Fibroblast of lung (primary cell): ENCODE measurements at regions not wholly inside any gene's neighbourhood (a gene's known extent, or its start where the extent isn't known, plus 50 kb on each side); places are given as distances from the start of the nearest gene placed in this dataset.

Experiments used
- DNase-seq, 2 donors: peaks; one replicate each; pipeline versions ENCODE4 v3.0.0 to v3.0.0-alpha.2; 2010; ENCODE audit warnings: low read depth in 2 of 2
- H2AFZ ChIP-seq: 2 replicates; pipeline ENCODE4 v1.5.1; 2012; ENCODE audit warnings: low read length, control low read depth, inconsistent platforms
- H3K27ac ChIP-seq: 2 replicates; pipeline ENCODE4 v1.5.1; 2011; ENCODE audit warnings: low read length, control low read depth; ENCODE audit not compliant: insufficient read depth
- H3K27me3 ChIP-seq: 2 replicates; pipeline ENCODE4 v1.5.1; 2011; ENCODE audit warnings: mild to moderate bottlenecking, low read length; ENCODE audit not compliant: control insufficient read depth, insufficient read depth
- H3K36me3 ChIP-seq: 2 replicates; pipeline ENCODE4 v1.5.1; 2011; ENCODE audit warnings: low read length; ENCODE audit not compliant: control insufficient read depth, insufficient read depth
- H3K4me1 ChIP-seq: 2 replicates; pipeline ENCODE4 v1.5.1; 2011; ENCODE audit warnings: low read length; ENCODE audit not compliant: control insufficient read depth, insufficient read depth; ENCODE audit errors: extremely low read depth
- H3K4me2 ChIP-seq: 2 replicates; pipeline ENCODE4 v1.5.1; 2011; ENCODE audit warnings: low read length, control low read depth; ENCODE audit not compliant: insufficient read depth; ENCODE audit errors: extremely low read depth
- H3K4me3 ChIP-seq, 4 experiments: fragments of 200-600 bp in 1 of 4; sonication (generic) in 1 of 4; replicated peaks in 1 of 4; 2 replicates each; pipeline ENCODE4 v1.5.1; 2011 to 2016; ENCODE audit warnings: low read length in 4 of 4, low read depth in 3 of 4, mild to moderate bottlenecking in 3 of 4, control low read depth in 2 of 4, inconsistent platforms in 1 of 4, mixed read lengths in 1 of 4; ENCODE audit not compliant: insufficient read depth in 1 of 4; ENCODE audit errors: control extremely low read depth in 1 of 4
- H3K79me2 ChIP-seq: 2 replicates; pipeline ENCODE4 v1.5.1; 2012; ENCODE audit warnings: mild to moderate bottlenecking, low read length, inconsistent platforms; ENCODE audit not compliant: control insufficient read depth, insufficient read depth
- H3K9ac ChIP-seq: 2 replicates; pipeline ENCODE4 v1.5.1; 2011; ENCODE audit warnings: mild to moderate bottlenecking, low read length, control low read depth; ENCODE audit not compliant: insufficient read depth
- H3K9me3 ChIP-seq: 2 replicates; pipeline ENCODE4 v1.5.1; 2012; ENCODE audit warnings: low read depth, low read length; ENCODE audit not compliant: control insufficient read depth, insufficient read depth
- H4K20me1 ChIP-seq: 2 replicates; pipeline ENCODE4 v1.5.1; 2011; ENCODE audit warnings: low read length; ENCODE audit not compliant: control insufficient read depth, insufficient read depth; ENCODE audit errors: extremely low read depth
- CTCF ChIP-seq, 2 donors: IDR thresholded peaks in 1 of 2; conservative IDR thresholded peaks in 1 of 2; 1 replicate in 1 of 2; 2 replicates in 1 of 2; pipeline ENCODE4 v1.5.1; 2011 to 2012; ENCODE audit warnings: low read length in 2 of 2, control low read depth in 1 of 2, inconsistent platforms in 1 of 2, low read depth in 1 of 2, mild to moderate bottlenecking in 1 of 2
- EZH2 ChIP-seq: IDR thresholded peaks from 2 replicates; pipeline ENCODE4 v1.5.1; 2012; ENCODE audit warnings: low read length, control low read depth, mild to moderate bottlenecking; ENCODE audit errors: missing control alignments

- Histone ChIP-seq H3K27me3 (no peaks in the 10 kb centered on the region), H3K4me2 (no peak overlapping the region), H4K20me1 (no peaks in the 10 kb centered on the region), H2AFZ (no peak overlapping the region), H3K79me2 (no peaks in the 10 kb centered on the region), H3K9ac (no peak overlapping the region), H3K4me1 (no peaks in the 10 kb centered on the region), H3K27ac (no peak overlapping the region), H3K36me3 (no peaks in the 10 kb centered on the region), H3K9me3 (no peaks in the 10 kb centered on the region), H3K4me3 (no peak overlapping the region)
- TF ChIP-seq EZH2 (no peak), CTCF (conservative IDR thresholded peaks at IDR 0.05 in 1 of 2, IDR thresholded peaks at IDR 0.05 in 1 of 2; ENCODE audit: low read depth in 1 of 2, low read length in 2 of 2) (no peak)
- no peak for DNase-seq
Measured at GRCh38 chr6:66808771-66809170, 1101.7 kb upstream of the EYS start.

GRCh38 chr6:66796987-66797386, 1090.0 kb upstream of the EYS start:
- H3K4me3 ChIP-seq, result no peak overlapping the region
- H3K9me3 ChIP-seq, result no peaks in the 10 kb centered on the region
- no peak overlapping the region for H2AFZ ChIP-seq
- H3K27ac ChIP-seq, result no peak overlapping the region
- no peaks in the 10 kb centered on the region for H3K4me1 ChIP-seq
- no peaks in the 10 kb centered on the region for H3K27me3 ChIP-seq
- no peak overlapping the region for H3K9ac ChIP-seq
- H3K4me2 ChIP-seq, result no peak overlapping the region
- no peaks in the 10 kb centered on the region for H4K20me1 ChIP-seq
- no peaks in the 10 kb centered on the region for H3K36me3 ChIP-seq
- no peak for TF ChIP-seq CTCF (conservative IDR thresholded peaks at IDR 0.05 in 1 of 2, IDR thresholded peaks at IDR 0.05 in 1 of 2; ENCODE audit: low read depth in 1 of 2, low read length in 2 of 2)
- no peak for TF ChIP-seq EZH2
- H3K79me2 ChIP-seq, result no peaks in the 10 kb centered on the region
- no peak for DNase-seq

- no peak overlapping the region for H3K4me2 ChIP-seq
- no peaks in the 10 kb centered on the region for H3K27me3 ChIP-seq
- H3K27ac ChIP-seq, result no peak overlapping the region
- H3K4me3 ChIP-seq, result no peak overlapping the region
- H2AFZ ChIP-seq, result no peak overlapping the region
- H4K20me1 ChIP-seq, result no peaks in the 10 kb centered on the region
- no peaks in the 10 kb centered on the region for H3K79me2 ChIP-seq
- TF ChIP-seq CTCF (conservative IDR thresholded peaks at IDR 0.05 in 1 of 2, IDR thresholded peaks at IDR 0.05 in 1 of 2; ENCODE audit: low read depth in 1 of 2, low read length in 2 of 2), result no peak
- no peak for TF ChIP-seq EZH2
- H3K9ac ChIP-seq, result no peak overlapping the region
- no peaks in the 10 kb centered on the region for H3K4me1 ChIP-seq
- DNase-seq, result no peak
- no peaks in the 10 kb centered on the region for H3K36me3 ChIP-seq
- no peaks in the 10 kb centered on the region for H3K9me3 ChIP-seq
Measured at GRCh38 chr6:66788579-66788978, 1081.6 kb upstream of the EYS start.
